Gastrocnemius medialis (tissue), 4 donors: ENCODE measurements at regions not wholly inside any gene's neighbourhood (a gene's known extent, or its start where the extent isn't known, plus 50 kb on each side); places are given as distances from the start of the nearest gene placed in this dataset.

Source experiments
- CTCF ChIP-seq, 5 experiments: fragments of 450-650 bp in 3 of 5; fragments of 200-600 bp in 2 of 5; sonication (generic) in 2 of 5; IDR thresholded peaks in 4 of 5; conservative IDR thresholded peaks in 1 of 5; 1 replicate in 4 of 5; 2 replicates in 1 of 5; pipeline ENCODE4 v1.5.1; 2016 to 2019; ENCODE audit warnings: antibody characterized with exemption in 5 of 5, mild to moderate bottlenecking in 3 of 5, moderate library complexity in 3 of 5
- POLR2A ChIP-seq, 2 donors: fragments of 450-650 bp; IDR thresholded peaks; one replicate each; pipeline ENCODE4 v1.6.1; 2017; ENCODE audit warnings: antibody characterized with exemption in 2 of 2, mild to moderate bottlenecking in 2 of 2, moderate library complexity in 2 of 2

- TF ChIP-seq CTCF (IDR thresholded peaks at IDR 0.05 in 4 of 5, conservative IDR thresholded peaks at IDR 0.05 in 1 of 5) (no peak), POLR2A (IDR thresholded peaks at IDR 0.05) (no peak)
Observed at GRCh38 chr16:73526011-73526804, 478.3 kb upstream of the ZFHX3 start.
